ENCODE measurements at regions not wholly inside any gene's neighbourhood (a gene's known extent, or its start where the extent isn't known, plus 50 kb on each side); places are given as distances from the start of the nearest gene placed in this dataset.

DNA sequence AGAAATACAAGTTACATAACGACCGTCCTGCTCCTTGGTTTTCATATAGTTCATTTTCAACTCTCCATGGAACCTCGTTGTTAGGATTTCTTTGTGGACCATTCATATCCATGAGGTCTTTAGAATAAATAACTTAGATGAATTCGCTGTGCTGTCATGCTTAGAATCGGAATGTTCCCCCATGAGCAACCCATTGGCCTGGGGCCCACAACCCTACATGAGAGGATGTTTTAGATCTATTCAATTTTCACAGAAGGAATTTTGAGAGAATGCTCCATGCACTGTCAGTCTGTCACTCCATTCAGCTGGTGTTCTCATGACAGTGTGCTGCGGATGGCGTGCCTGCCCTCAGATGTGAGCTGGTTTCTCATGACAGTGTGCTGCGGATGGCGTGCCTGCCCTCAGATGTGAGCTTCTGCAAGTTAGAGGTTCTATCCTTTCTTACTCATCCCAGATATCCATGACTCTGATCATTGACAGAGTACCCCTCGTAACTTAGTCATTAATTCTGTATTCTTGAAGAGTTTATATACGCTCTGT, 1193.1 kb downstream of the EFNB2 start:
- TF ChIP-seq, protein P1, sequence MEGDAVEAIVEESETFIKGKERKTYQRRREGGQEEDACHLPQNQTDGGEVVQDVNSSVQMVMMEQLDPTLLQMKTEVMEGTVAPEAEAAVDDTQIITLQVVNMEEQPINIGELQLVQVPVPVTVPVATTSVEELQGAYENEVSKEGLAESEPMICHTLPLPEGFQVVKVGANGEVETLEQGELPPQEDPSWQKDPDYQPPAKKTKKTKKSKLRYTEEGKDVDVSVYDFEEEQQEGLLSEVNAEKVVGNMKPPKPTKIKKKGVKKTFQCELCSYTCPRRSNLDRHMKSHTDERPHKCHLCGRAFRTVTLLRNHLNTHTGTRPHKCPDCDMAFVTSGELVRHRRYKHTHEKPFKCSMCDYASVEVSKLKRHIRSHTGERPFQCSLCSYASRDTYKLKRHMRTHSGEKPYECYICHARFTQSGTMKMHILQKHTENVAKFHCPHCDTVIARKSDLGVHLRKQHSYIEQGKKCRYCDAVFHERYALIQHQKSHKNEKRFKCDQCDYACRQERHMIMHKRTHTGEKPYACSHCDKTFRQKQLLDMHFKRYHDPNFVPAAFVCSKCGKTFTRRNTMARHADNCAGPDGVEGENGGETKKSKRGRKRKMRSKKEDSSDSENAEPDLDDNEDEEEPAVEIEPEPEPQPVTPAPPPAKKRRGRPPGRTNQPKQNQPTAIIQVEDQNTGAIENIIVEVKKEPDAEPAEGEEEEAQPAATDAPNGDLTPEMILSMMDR (conservative IDR thresholded peaks at IDR 0.05; ENCODE audit: low read length) = no peak
- TF ChIP-seq EZH2phosphoT487 (IDR thresholded peaks at IDR 0.05; ENCODE audit: borderline replicate concordance, low read depth, low read length) = no peak

Data from OCI-LY7 (cell line).